ENCODE measurements at regions not wholly inside any gene's neighbourhood (a gene's known extent, or its start where the extent isn't known, plus 50 kb on each side); places are given as distances from the start of the nearest gene placed in this dataset.

GRCh38 chr5:13470263-13470662, 474.2 kb downstream of the DNAH5 start:
- TF ChIP-seq, protein P1, sequence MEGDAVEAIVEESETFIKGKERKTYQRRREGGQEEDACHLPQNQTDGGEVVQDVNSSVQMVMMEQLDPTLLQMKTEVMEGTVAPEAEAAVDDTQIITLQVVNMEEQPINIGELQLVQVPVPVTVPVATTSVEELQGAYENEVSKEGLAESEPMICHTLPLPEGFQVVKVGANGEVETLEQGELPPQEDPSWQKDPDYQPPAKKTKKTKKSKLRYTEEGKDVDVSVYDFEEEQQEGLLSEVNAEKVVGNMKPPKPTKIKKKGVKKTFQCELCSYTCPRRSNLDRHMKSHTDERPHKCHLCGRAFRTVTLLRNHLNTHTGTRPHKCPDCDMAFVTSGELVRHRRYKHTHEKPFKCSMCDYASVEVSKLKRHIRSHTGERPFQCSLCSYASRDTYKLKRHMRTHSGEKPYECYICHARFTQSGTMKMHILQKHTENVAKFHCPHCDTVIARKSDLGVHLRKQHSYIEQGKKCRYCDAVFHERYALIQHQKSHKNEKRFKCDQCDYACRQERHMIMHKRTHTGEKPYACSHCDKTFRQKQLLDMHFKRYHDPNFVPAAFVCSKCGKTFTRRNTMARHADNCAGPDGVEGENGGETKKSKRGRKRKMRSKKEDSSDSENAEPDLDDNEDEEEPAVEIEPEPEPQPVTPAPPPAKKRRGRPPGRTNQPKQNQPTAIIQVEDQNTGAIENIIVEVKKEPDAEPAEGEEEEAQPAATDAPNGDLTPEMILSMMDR (conservative IDR thresholded peaks at IDR 0.05): no peak
- no peak for TF ChIP-seq ZFX (IDR thresholded peaks at IDR 0.05)
